Muscle layer of colon (tissue), 2 donors: ENCODE measurements at regions not wholly inside any gene's neighbourhood (a gene's known extent, or its start where the extent isn't known, plus 50 kb on each side); places are given as distances from the start of the nearest gene placed in this dataset.

Source experiments
- H3K27ac ChIP-seq: one replicate; pipeline ENCODE4 v1.7.0; 2013; ENCODE audit warnings: low read depth, mild to moderate bottlenecking, low read length, moderate library complexity
- H3K27me3 ChIP-seq, 2 donors: one replicate each; pipeline ENCODE4 v1.7.0; 2013; ENCODE audit warnings: low read length in 2 of 2, mild to moderate bottlenecking in 2 of 2; ENCODE audit not compliant: insufficient read depth in 2 of 2, control insufficient read depth in 1 of 2
- H3K36me3 ChIP-seq: one replicate; pipeline ENCODE4 v1.7.0; 2013; ENCODE audit warnings: mild to moderate bottlenecking, low read length; ENCODE audit not compliant: insufficient read depth
- H3K4me1 ChIP-seq: one replicate; pipeline ENCODE4 v1.7.0; 2013; ENCODE audit warnings: mild to moderate bottlenecking, low read length; ENCODE audit not compliant: insufficient read depth
- H3K4me3 ChIP-seq, 2 donors: one replicate each; pipeline ENCODE4 v1.7.0; 2013; ENCODE audit warnings: low read length in 2 of 2, low read depth in 1 of 2, mild to moderate bottlenecking in 1 of 2, moderate library complexity in 1 of 2
- H3K9ac ChIP-seq: one replicate; pipeline ENCODE4 v1.7.0; 2013; ENCODE audit warnings: low read length
- H3K9me3 ChIP-seq: one replicate; pipeline ENCODE4 v1.7.0; 2013; ENCODE audit warnings: mild to moderate bottlenecking, low read length
- donor health status: abdominal sarcoma.
- donor health status: Adenocarcinoma of cecum.

- Histone ChIP-seq H3K4me3 (no peak overlapping the region), H3K27ac (no peak overlapping the region), H3K4me1 (no peaks in the 10 kb centered on the region), H3K9ac (no peak overlapping the region), H3K27me3 (no peaks in the 10 kb centered on the region), H3K36me3 (no peaks in the 10 kb centered on the region), H3K9me3 (no peaks in the 10 kb centered on the region)
Measured at GRCh38 chr10:65548001-65548400, 1377.8 kb upstream of the LRRTM3 start.

- Histone ChIP-seq H3K4me1 (no peaks in the 10 kb centered on the region), H3K9ac (no peak overlapping the region), H3K36me3 (no peaks in the 10 kb centered on the region), H3K4me3 (no peak overlapping the region), H3K27me3 (no peaks in the 10 kb centered on the region), H3K9me3 (no peaks in the 10 kb centered on the region), H3K27ac (no peak overlapping the region)
Measured at GRCh38 chr10:65550761-65551160, 1375.1 kb upstream of the LRRTM3 start.

GRCh38 chr10:65555192-65555591 is 1370.6 kb upstream of the LRRTM3 start:
- Histone ChIP-seq H3K27ac (no peak overlapping the region), H3K27me3 (no peaks in the 10 kb centered on the region)

GRCh38 chr10:65556006-65556405 is 1369.8 kb upstream of the LRRTM3 start:
- H3K27me3 ChIP-seq, result no peaks in the 10 kb centered on the region
- no peak overlapping the region for H3K9ac ChIP-seq
- no peak overlapping the region for H3K4me3 ChIP-seq
- H3K4me1 ChIP-seq, result peaks cover 19% of the 10 kb centered on the region
- H3K27ac ChIP-seq, result no peak overlapping the region
- no peaks in the 10 kb centered on the region for H3K36me3 ChIP-seq
- no peaks in the 10 kb centered on the region for H3K9me3 ChIP-seq

More at GRCh38 chr10:65555192-65555591, 1370.6 kb upstream of the LRRTM3 start:
- peaks cover 18% of the 10 kb centered on the region for H3K4me1 ChIP-seq
- no peaks in the 10 kb centered on the region for H3K36me3 ChIP-seq
- H3K9ac ChIP-seq, result no peak overlapping the region
- no peak overlapping the region for H3K4me3 ChIP-seq
- H3K9me3 ChIP-seq, result no peaks in the 10 kb centered on the region

- Histone ChIP-seq H3K36me3 (no peaks in the 10 kb centered on the region), H3K27ac (no peak overlapping the region), H3K9ac (no peak overlapping the region), H3K9me3 (no peaks in the 10 kb centered on the region), H3K27me3 (no peaks in the 10 kb centered on the region), H3K4me1 (peaks cover 19% of the 10 kb centered on the region), H3K4me3 (no peak overlapping the region)
Measured at GRCh38 chr10:65559369-65559768, 1366.5 kb upstream of the LRRTM3 start.

- no peaks in the 10 kb centered on the region for H3K36me3 ChIP-seq
- H3K9ac ChIP-seq, result no peak overlapping the region
- no peak overlapping the region for H3K4me3 ChIP-seq
- H3K27me3 ChIP-seq, result no peaks in the 10 kb centered on the region
- H3K4me1 ChIP-seq, result peaks cover under 1% of the 10 kb centered on the region
- H3K9me3 ChIP-seq, result no peaks in the 10 kb centered on the region
- H3K27ac ChIP-seq, result no peak overlapping the region
Measured at GRCh38 chr10:65565246-65565645, 1360.6 kb upstream of the LRRTM3 start.

- H3K27me3 ChIP-seq, result no peaks in the 10 kb centered on the region
- no peak overlapping the region for H3K9ac ChIP-seq
- H3K9me3 ChIP-seq, result no peaks in the 10 kb centered on the region
- no peaks in the 10 kb centered on the region for H3K36me3 ChIP-seq
- H3K27ac ChIP-seq, result no peak overlapping the region
- no peak overlapping the region for H3K4me3 ChIP-seq
- H3K4me1 ChIP-seq, result no peaks in the 10 kb centered on the region
Measured at GRCh38 chr10:65566906-65567305, 1358.9 kb upstream of the LRRTM3 start.

- H3K4me1 ChIP-seq, result no peaks in the 10 kb centered on the region
- no peaks in the 10 kb centered on the region for H3K36me3 ChIP-seq
- H3K9ac ChIP-seq, result peak overlapping the region; percentile 44
- no peaks in the 10 kb centered on the region for H3K9me3 ChIP-seq
- H3K27ac ChIP-seq, result peak overlapping the region; percentile 42
- no peaks in the 10 kb centered on the region for H3K27me3 ChIP-seq
- H3K4me3 ChIP-seq, result peak overlapping the region; percentile 44 to 83
Measured at GRCh38 chr10:65570143-65571010, 1355.5 kb upstream of the LRRTM3 start.

GRCh38 chr10:65571011-65571570 is 1354.7 kb upstream of the LRRTM3 start:
- no peaks in the 10 kb centered on the region for H3K4me1 ChIP-seq
- no peaks in the 10 kb centered on the region for H3K9me3 ChIP-seq
- no peaks in the 10 kb centered on the region for H3K36me3 ChIP-seq
- peak overlapping the region; percentile 44 to 83 for H3K4me3 ChIP-seq
- H3K27me3 ChIP-seq, result no peaks in the 10 kb centered on the region
- peak overlapping the region; percentile 42 for H3K27ac ChIP-seq
- H3K9ac ChIP-seq, result no peak overlapping the region

- Histone ChIP-seq H3K4me3 (no peak overlapping the region), H3K27me3 (no peaks in the 10 kb centered on the region), H3K9ac (no peak overlapping the region), H3K4me1 (no peaks in the 10 kb centered on the region), H3K27ac (no peak overlapping the region), H3K9me3 (no peaks in the 10 kb centered on the region), H3K36me3 (no peaks in the 10 kb centered on the region)
Measured at GRCh38 chr10:65581426-65582026, 1344.3 kb upstream of the LRRTM3 start.

GRCh38 chr10:65602182-65602865 is 1323.5 kb upstream of the LRRTM3 start:
- Histone ChIP-seq H3K9me3 (no peaks in the 10 kb centered on the region), H3K36me3 (no peaks in the 10 kb centered on the region), H3K9ac (no peak overlapping the region), H3K4me3 (no peak overlapping the region), H3K27me3 (no peaks in the 10 kb centered on the region), H3K4me1 (no peaks in the 10 kb centered on the region), H3K27ac (no peak overlapping the region)
